Adrenal gland (tissue), 5 donors: ENCODE measurements at regions not wholly inside any gene's neighbourhood (a gene's known extent, or its start where the extent isn't known, plus 50 kb on each side); places are given as distances from the start of the nearest gene placed in this dataset.
"Not testable (repeated sequence)": the region's sequence is repeated elsewhere in the genome, so short reads cannot be mapped to it uniquely, and the experiment has no call there.

Experiments used
- POLR2A ChIP-seq, 2 donors: fragments of 450-650 bp; IDR thresholded peaks; one replicate each; pipeline ENCODE4 v1.6.1; 2017; ENCODE audit warnings: antibody characterized with exemption in 2 of 2, mild to moderate bottlenecking in 2 of 2, moderate library complexity in 1 of 2
- TF ChIP-seq, protein P1 (sequence below), 6 experiments: fragments of 450-650 bp in 4 of 6; fragments of 200-600 bp in 2 of 6; sonication (generic) in 1 of 6; IDR thresholded peaks; 1 replicate in 5 of 6; 2 replicates in 1 of 6; pipeline versions ENCODE4 v1.5.1 to v1.8.0; 2016 to 2021; ENCODE audit warnings: antibody characterized with exemption in 6 of 6, mild to moderate bottlenecking in 2 of 6, moderate library complexity in 1 of 6
- donor health status: DM: no; HTN: no; CAD: no.

- TF ChIP-seq, protein P1, sequence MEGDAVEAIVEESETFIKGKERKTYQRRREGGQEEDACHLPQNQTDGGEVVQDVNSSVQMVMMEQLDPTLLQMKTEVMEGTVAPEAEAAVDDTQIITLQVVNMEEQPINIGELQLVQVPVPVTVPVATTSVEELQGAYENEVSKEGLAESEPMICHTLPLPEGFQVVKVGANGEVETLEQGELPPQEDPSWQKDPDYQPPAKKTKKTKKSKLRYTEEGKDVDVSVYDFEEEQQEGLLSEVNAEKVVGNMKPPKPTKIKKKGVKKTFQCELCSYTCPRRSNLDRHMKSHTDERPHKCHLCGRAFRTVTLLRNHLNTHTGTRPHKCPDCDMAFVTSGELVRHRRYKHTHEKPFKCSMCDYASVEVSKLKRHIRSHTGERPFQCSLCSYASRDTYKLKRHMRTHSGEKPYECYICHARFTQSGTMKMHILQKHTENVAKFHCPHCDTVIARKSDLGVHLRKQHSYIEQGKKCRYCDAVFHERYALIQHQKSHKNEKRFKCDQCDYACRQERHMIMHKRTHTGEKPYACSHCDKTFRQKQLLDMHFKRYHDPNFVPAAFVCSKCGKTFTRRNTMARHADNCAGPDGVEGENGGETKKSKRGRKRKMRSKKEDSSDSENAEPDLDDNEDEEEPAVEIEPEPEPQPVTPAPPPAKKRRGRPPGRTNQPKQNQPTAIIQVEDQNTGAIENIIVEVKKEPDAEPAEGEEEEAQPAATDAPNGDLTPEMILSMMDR (IDR thresholded peaks at IDR 0.05): not testable (repeated sequence)
- not testable (repeated sequence) for TF ChIP-seq POLR2A (IDR thresholded peaks at IDR 0.05)
Measured at GRCh38 chr21:9914135-9914534, 607.2 kb upstream of the TPTE start.
